ENCODE measurements at regions not wholly inside any gene's neighbourhood (a gene's known extent, or its start where the extent isn't known, plus 50 kb on each side); places are given as distances from the start of the nearest gene placed in this dataset.

DNA sequence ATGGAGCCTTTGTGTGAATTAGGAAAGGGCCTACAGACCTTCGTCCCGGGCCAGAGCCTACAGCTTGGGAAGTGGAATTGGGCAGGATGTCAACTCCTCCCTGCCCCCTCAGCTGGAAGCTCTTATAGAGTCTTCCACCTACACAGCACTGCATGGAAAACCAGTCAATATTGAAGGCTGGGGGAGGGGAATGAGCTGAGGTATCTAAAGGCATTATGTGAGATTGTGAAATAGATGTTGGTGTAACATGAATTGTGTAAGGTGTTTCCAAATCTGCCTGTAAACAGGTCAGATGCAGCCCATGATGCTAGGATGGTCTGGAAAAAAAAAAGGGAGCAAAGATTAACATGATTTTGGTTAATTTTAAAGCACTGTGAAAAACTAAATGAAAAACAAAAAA, 433.5 kb upstream of the POU3F3 start:
- DNase-seq = no peak

DNA sequence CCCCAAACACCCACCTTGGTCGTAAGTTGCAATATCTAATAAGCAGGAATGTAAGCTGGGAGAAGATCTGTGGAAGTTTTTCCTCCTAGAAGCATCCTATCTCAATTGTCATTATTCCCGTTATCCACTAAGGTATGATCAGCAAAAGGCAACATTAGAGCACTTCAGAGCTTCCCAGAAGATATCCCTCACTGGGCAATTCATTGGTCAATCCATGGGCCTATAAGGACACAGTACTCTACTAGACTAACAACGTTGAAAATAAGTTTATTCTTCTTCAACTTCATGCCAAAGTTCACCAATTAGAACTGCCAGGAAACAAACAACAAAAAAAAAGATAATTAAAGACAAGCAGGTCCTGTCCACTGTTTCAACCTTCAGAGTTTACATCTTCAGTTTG, 433.0 kb upstream of the POU3F3 start:
- DNase-seq = no peak

DNA sequence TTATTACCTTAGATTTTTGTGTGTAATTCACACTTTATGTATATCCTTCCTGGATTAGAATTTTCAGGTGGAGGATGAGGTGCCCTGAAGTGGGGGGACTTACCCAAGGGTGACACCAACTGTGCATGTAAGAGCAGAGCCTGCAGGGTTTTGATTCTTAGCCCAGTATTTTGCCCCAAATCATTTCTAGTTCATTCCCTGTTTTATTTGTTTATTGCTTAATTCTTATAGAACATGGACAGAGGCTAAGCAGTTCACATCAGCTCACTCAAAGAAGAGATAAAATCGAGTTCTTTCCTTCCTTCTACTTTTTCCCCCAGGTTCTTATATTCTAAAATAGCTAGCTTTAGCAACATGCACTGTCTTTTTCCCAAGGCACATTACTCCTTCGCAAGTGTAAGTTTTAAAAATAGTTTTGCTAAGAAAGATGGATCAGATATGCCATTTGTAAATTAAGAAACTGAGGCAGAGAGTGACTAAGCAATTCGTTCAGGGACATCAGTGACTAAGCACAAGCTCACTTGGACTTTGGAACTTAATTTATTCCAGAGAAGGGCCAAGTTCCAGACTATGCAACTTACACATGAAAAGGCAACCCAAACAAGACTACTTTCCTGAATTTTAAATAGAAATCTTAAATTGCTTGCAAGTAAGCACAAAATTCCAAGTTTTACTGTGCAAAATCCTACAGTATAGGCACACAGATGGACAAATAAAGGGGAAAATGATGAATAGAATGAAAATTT, 427.9 kb upstream of the POU3F3 start:
- no peak for DNase-seq

DNA sequence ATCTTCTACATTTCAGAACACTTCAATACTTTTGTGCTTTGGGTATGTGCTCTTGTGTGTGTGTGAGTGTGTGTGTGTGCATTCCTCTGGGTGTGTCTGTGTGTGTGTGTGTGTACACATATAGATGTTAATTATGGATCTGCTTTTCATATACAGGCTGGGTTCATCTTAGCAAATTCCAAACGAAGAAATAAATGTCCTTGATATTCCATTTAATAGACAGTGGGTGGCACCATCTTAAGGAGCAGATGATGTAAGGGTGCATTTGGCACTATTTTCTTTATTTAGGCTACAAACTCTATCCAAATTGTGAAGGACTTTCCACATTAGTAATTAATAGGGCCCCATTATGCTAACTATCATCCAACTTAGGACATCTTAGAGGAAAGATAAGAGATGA, 425.8 kb upstream of the POU3F3 start:
- no peak for DNase-seq

DNA sequence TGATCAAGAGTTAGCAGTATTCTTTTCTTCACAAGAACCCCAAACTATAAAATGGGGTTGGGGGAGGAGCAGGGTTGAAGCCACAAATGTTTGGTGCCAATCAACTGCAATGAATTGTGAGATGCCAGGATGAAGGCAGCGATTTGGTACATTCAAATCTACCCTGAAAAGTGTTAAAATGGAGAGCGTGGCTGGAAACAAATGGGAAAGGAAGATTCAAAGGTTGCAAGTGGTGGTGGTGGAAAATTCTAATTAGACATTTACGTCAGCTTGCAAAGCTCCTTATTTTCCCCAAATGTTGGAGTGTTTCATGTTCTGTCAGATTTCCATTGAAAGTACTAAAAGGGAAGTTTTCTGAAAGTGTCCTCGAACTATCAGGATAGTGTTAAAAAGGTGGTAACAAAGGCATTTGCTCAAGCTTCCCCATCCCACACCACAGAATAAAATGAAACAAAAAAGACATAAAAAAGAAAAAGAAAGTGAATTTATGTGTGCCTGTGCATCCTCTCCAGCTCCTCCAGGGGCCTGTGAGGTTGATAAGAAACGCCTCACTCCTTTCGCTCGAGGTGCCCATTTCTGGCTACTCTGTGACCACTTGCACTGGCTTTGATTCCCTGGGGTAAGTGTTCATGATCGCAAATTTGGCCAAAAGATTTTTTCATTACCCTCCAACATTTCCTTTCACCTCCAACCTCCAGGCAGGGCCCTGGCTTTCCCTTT, 424.1 kb upstream of the POU3F3 start:
- DNase-seq = no peak

DNA sequence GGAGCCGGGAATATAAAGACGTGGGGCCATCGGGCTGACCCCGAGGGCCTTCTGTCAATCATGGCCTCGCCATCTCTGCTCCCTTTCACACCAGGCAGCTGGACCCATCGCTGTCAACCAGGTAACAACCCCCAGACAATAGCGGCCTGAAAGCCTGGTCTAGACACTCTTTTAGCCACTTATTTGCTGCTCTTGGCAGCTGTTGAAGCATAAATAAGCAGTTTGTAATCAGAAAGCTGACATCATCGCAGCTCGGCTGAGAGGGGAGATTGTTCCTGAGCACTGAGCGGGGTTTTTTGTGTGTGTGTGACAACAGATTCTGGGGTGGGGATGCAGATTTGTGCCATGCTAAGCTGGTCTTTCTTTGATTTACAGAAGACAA, 423.6 kb upstream of the POU3F3 start:
- DNase-seq = no peak

DNA sequence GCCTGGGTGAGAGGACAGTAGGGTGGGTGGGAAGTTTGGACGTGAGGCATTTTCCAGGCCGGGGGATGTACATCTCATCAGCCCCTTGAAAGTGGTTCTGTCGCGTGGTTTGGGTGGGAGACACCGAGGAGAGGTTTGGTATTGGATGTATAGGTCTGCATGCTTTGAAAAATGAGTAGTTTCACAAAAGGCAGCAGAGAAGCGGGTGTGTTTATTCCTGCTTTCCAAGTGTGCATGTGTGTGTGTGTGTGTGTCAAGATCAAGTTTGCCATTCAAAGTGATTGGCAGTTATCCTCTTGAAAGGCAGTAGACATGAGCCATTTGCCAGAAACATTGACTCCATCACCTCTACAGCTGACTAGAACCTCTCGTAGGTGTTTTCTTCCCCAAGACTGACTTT, 423.1 kb upstream of the POU3F3 start:
- DNase-seq = no peak

DNA sequence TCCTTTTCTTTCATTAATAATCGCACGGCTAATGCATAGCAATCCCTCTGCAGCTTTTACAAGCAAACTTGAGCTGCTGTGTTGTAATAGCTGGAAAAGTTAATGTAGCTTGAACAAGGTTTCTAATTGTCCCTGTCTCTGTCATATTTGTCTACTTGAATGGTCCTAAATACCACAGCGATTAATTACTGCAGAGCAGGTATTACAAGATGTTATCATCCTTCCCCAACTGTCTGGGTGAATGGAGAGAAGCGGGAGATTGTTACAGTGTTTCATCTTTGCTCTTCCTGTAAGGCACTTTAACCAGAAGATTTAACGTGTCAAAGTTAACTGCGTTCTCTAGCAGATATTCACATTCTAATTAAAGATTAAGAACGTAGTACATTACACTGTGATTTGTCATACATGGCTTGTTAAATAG, 422.2 kb upstream of the POU3F3 start:
- DNase-seq = no peak

DNA sequence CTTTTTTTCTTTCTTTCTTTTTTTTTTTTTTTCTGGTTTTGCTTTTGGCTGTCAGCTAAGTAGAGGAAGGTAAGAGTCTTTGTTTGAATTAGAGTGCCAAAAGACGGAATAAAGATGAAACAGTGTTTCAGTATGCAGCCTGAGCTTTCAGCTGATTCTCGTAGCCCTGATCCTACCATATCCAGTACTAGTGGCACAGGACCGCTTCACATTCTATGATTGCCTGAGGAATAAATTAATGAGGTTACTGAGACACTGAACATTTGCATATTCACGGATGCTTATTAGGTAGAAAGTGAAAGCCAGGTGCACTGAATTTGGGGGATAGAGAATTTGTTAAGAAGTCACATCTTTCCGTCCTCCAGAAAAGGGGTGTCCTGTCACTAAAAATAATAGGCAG, 421.5 kb upstream of the POU3F3 start:
- DNase-seq = no peak

DNA sequence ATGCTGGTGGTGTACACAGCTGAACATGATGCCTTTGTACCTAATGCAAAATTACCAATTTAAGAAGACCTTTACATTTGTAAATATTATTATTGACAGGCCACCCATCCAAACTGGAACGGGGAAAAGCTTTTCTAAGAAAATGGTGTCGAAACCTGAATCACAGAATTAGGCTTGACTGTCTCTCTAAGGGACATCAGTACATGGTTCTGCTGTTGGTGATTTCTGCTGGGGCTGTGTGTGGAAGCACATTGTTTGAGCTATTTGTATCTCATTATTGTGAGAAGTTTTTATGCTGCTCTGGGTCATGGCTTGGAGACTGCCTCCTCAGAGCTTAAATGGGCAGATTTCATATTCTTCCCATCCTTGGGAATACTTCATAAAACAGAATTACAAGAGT, 420.9 kb upstream of the POU3F3 start:
- no peak for DNase-seq

DNA sequence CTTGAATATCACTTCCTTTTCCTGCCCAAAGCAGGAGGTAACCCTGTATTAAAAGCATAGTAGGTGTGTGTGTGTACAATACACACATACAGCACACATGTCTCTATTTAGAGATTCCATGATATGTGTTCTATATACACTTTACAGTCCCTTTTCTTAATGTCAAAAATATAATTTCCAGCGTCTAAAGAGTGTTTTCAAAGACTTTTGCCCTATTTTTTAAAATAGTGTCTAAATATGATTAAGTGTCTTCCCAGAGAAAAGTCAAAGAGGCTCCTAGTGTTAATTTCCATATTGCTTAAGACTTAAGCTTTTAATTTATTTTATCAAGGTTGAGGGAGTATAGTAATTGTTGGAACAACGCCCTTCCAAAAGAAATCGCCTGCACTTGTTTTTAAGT, 420.3 kb upstream of the POU3F3 start:
- no peak for DNase-seq

DNA sequence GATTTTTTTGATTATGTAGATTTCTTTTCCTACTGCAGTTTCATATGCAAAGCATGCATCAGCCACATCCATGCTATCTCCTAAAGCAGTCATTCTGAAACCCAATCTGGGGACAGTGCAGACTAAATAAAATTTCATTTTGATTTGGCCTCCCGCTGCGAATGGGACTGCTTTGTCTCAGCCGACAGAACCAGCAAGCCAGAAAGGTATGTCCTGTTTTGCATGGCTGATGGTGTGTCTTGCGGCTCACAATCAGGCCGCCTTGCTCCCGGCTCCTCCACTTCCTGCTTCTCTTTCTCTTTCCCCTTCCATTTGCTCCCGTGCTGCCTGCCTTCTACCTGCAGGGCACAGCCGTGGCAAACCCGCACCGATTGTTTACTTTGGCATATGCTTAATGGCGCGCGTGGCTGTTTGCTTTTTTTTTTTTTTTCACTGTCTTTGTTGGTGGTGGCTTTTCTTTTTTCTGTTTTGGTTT, 419.6 kb upstream of the POU3F3 start:
- DNase-seq = no peak

DNA sequence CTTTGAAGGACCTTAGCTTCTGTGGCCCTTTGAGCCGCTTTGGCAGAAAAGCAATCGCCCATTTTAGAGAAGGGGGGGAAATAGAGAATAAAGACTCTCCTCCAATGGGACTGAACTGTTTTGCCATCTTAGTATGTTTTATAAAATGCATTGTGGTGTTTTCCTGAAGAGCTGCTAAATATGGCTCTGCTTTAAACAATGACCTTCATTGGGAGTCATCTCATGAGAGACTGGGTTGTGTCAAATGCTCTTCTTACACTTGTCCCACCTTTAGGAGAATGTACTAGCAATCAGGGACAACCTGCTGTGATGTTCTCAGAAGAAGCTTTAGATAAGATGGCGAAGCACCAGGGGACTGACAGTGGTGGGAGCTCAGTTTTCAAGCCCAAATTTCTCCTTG, 418.9 kb upstream of the POU3F3 start:
- no peak for DNase-seq

DNA sequence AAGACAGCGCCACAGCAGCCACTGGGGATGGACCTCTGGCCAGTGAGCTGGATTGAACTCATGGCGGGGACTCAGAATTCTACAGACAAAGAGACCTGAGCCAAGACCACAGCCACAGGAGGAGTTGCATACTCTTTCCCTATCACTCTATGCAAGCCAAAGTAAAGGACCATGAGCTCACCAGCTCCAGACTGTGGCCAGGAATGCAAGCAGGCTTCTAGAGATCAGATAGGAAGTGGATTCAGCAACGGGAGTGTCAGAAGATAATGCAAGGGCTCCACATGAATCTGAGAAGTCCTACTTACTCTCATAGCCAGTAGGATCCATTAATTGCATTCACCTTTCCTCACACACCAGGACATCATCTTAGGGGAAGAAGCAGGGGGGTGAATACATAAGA, 415.4 kb upstream of the POU3F3 start:
- no peak for DNase-seq

DNA sequence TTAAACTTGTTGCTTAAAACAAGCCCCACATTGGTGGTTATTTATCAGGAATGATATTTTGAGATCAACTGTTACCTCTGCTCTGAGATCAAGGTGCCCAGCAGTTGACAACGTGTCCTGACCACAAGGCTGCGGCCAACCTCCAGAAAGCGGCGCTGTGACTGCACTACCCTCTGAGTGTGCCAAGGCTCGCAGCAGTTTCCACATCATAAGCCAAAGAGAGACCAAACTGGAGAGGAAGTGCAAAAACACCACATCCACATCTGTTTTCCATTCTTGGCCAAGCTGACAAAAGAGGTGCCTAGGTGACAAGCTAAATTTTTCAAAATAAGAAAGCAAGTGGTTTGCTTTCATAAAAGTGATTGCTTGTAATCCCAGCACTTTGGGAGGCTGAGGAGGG, 410.8 kb upstream of the POU3F3 start:
- DNase-seq = no peak

DNA sequence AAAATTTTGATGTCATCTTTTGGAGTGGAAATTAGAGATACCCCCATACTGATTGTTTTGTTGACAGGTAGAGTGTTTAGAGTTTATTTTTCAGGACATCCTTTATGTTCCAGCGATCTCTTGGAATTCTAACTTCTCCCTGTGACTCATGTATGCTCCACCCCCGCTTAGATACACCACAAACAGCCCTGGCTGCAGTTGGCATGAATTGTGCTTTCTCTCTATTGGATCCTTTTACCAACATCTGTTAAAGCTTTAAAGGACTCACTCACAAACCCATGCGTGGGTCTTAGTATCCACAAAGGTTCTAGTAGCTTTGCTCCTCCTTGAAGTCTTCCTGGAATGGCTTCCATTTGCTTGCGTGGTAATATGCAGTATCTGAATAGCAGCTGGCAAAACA, 409.5 kb upstream of the POU3F3 start:
- no peak for DNase-seq

DNA sequence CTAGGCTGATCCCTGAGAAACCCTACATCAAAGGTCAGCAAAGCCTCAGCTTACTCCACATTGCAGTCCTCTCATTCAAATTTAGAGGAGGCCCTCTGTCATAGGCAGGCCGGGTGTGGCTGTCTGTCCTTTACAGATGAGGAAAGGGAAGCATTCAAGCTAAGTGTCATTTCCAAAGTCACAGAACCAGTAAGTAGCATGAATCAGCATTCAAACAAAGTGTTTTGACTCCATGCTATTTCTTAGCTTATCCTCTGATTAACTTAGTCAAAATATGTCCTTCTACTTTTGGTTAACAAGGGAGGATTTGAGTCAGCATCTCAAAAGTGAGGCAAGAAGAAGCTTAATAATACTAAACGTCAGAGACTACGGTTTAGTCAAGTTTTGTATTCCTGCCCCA, 409.0 kb upstream of the POU3F3 start:
- DNase-seq = no peak

DNA sequence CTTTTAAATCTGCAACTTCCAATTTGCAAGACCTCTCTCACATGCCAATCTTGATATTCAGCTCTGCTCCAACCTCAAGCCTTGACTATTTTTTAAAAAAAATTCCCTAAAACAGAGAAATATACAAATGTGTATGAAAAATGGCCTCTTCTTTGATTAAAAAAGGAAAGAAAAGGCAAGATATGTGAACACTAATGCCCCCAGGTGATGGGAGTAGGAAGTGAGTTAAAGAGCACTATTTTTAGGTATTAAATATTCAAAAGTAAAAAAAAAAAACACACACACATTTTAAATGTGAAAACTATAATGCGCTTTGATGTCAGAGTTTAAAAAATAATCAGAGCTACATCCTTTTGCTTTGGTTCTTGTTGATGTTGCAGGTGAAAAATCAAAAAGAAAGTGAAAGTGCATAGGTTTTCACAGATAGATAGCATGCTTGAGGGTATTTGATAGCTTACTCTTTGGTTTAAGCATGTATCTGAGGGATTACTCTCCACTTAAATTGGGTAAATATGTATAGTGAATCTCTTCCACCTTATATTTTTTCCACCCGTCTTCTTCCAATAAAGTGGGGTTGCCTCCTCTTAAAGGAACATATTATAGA, 406.0 kb upstream of the POU3F3 start:
- no peak for DNase-seq

DNA sequence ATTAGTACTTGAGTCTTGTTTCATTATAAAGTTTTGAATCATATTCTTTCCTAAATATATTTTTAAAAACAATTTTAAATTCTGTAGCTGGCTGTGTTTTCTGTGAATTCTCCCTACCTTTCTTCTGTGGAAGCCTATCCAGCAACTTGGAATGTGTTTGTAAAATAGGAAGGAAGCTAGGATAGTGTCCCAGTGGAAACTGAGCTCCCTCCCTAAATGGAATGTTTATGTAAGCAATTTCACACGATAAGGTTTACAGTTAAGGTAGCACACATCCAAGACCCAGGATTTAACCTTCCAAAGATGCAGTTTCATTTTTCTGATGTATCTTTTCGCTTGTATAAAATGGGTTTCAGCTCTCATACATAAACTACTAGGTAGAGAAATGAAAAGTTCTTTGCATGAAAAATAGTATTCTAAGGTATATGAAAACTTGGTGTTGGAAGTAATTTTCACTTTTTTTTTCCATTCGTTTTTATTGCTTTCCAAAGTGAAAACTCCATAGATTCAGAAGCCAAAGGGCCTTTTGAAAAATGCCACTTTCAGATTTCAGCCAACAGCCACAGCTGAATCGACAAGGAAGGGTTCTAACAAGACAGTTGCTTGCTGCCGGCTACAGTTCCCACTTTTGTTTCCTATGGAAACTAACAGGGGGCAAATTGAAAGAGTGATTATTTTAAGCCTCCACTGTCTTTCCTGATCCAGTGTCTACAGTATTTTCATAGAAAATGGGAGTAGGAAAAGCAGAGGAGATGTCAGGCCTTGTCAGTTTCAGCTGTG, 405.1 kb upstream of the POU3F3 start:
- DNase-seq = no peak

DNA sequence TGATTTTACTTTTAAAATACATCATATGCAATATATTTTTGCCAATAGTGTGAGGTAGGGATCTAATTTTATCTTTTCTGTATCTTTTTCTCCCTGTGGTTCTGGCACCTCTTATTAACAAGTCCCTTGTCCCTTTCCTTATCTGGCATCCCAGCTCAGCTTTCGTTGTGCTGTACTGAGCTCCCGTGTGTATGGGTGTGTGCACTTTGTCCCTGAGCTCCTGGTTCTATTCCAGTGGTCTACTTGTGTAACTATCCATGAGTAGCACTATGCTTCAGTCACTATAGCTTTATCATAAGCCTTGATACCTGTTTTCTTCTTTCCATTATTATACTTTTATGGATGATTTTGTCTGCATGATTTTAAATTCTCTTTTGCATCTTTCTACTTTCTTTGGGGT, 401.4 kb upstream of the POU3F3 start:
- DNase-seq = no peak

DNA sequence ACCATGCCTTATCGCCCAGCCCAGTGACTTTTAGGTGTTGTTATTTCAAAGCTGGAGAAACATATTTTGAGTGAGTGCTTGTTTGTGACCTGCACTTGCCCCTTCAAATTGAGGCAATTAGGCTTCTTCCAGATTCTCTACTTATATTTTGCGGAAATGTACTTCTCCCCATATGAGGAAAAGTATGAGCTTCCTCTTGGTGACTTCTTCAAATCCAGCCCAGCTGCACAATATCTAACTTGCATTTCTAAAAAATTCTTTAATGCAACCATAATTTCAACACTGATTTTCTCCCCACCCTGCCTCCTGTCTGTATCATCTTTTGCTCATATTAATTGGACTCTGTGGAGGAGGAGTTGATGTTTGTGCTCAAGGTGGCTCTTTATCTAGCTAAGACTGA, 391.2 kb upstream of the POU3F3 start:
- DNase-seq = no peak

DNA sequence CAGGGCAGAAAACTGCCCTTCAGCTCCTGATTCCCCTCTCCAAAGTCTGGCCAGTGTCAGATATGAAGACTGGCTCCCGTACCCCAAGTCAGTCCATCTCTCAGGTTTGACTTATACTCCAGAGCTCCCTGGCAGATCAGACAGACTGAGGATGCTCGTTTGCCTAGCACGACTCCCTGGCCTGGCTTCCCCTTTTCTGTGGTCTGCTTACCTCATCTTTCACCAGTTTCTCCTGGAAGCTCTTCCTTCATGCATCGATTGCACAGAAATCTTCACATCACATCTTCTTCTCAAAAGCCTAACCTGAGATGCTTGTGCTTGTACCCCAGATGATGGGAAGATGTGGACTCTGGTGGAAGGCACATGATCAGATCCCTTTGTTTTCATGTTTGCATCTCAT, 387.9 kb upstream of the POU3F3 start:
- no peak for DNase-seq

DNA sequence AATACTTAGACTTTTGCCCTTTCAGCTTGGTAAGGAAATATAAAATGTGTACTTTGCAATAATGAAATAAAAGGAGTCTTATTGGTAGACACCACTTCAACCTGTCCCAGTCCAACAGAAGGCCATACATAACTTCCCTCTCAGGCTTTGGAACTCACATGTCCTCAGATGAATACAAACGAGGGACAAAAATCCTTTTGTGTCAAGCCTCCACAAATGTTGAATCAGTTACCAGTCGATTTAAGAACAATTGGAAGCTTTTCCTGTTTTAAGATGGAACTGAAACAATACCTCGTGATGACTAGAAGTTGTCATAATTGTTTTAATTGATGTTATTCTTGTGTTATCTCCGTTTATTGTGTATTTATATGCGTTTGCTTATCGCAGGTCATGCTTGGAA, 385.1 kb upstream of the POU3F3 start:
- no peak for DNase-seq

DNA sequence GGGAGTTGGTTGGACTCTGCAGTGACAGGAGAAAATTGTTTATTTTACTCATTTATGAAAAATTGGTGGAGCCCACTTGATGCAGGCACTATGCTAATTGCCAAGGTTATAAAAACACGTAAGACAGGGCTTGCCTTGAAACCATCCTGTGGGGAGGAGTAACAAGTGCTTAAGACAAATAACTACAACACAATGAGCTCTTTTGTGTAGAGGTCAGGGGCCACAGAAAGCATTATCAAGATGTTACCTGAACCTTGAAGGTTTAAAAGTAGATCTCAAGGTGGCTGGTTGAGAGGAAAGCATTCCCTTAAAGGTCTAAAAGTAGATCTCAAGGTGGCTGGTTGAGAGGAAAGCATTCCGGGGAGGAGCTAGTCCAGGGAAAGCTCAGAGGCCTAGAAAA, 381.8 kb upstream of the POU3F3 start:
- no peak for DNase-seq
